ENCODE measurements at regions not wholly inside any gene's neighbourhood (a gene's known extent, or its start where the extent isn't known, plus 50 kb on each side); places are given as distances from the start of the nearest gene placed in this dataset.

DNA sequence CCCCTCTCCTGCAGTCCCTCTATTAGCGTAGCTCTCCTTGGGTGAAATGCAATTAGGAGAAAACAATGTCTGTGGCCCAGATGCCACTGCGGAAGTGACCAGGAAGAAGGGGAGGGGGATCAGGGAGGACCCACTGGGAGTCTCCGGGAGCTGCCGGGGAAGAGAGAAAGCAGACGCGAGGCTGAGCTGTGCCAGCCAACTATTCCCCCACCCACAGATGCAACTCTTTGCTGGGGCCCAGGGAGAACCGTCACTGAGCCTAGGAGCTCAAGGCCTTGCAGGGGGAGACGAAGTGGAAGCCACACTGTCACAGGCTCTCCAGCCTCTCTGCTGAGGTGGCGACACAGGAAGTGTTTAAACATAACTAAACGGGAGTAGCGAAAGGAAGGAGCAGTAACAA lies 149.2 kb downstream of the BCOR start:
- TF ChIP-seq, protein P1, sequence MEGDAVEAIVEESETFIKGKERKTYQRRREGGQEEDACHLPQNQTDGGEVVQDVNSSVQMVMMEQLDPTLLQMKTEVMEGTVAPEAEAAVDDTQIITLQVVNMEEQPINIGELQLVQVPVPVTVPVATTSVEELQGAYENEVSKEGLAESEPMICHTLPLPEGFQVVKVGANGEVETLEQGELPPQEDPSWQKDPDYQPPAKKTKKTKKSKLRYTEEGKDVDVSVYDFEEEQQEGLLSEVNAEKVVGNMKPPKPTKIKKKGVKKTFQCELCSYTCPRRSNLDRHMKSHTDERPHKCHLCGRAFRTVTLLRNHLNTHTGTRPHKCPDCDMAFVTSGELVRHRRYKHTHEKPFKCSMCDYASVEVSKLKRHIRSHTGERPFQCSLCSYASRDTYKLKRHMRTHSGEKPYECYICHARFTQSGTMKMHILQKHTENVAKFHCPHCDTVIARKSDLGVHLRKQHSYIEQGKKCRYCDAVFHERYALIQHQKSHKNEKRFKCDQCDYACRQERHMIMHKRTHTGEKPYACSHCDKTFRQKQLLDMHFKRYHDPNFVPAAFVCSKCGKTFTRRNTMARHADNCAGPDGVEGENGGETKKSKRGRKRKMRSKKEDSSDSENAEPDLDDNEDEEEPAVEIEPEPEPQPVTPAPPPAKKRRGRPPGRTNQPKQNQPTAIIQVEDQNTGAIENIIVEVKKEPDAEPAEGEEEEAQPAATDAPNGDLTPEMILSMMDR (IDR thresholded peaks at IDR 0.05) = no peak
- no peak for TF ChIP-seq POLR2A (IDR thresholded peaks at IDR 0.05)

All from thyroid gland (tissue), 4 donors.